ENCODE measurements at regions not wholly inside any gene's neighbourhood (a gene's known extent, or its start where the extent isn't known, plus 50 kb on each side); places are given as distances from the start of the nearest gene placed in this dataset.
"Not testable (repeated sequence)": the region's sequence is repeated elsewhere in the genome, so short reads cannot be mapped to it uniquely, and the experiment has no call there.

GRCh38 chr10:61050120-61050745 lies 106.2 kb upstream of the RHOBTB1 start:
- Histone ChIP-seq H3K4me3 (no peak overlapping the region), H3K4me1 (no peaks in the 10 kb centered on the region), H3K27ac (no peak overlapping the region), H3K9me3 (no peaks in the 10 kb centered on the region), H3K27me3 (no peaks in the 10 kb centered on the region), H3K36me3 (no peaks in the 10 kb centered on the region)
- no peak for DNase-seq (ENCODE audit: low spot score in 2 of 2)
- TF ChIP-seq POLR2A (IDR thresholded peaks at IDR 0.05) = no peak
- no peak for TF ChIP-seq POLR2AphosphoS5 (IDR thresholded peaks at IDR 0.05)
- intact Hi-C loops (cut with DNase I; ENCODE audit: low total_unique reads) = no loop called here

GRCh38 chr10:61049386-61049785 lies 105.4 kb upstream of the RHOBTB1 start:
- TF ChIP-seq POLR2AphosphoS5 (IDR thresholded peaks at IDR 0.05) (no peak), POLR2A (IDR thresholded peaks at IDR 0.05) (no peak), CTCF (IDR thresholded peaks at IDR 0.05) (no peak)
- H3K9me3 ChIP-seq = no peaks in the 10 kb centered on the region
- no peaks in the 10 kb centered on the region for H3K27me3 ChIP-seq
- intact Hi-C loops (cut with DNase I; ENCODE audit: low total_unique reads) = no loop called here
- no peaks in the 10 kb centered on the region for H3K4me1 ChIP-seq
- no peak overlapping the region for H3K4me3 ChIP-seq
- H3K27ac ChIP-seq = no peak overlapping the region
- no peak for DNase-seq (ENCODE audit: low spot score in 2 of 2)
- no peaks in the 10 kb centered on the region for H3K36me3 ChIP-seq

GRCh38 chr10:61047788-61048560 lies 104.0 kb upstream of the RHOBTB1 start:
- TF ChIP-seq POLR2A (IDR thresholded peaks at IDR 0.05) (no peak), POLR2AphosphoS5 (IDR thresholded peaks at IDR 0.05) (no peak), CTCF (IDR thresholded peaks at IDR 0.05) (no peak)
- no peaks in the 10 kb centered on the region for H3K9me3 ChIP-seq
- intact Hi-C loops (cut with DNase I; ENCODE audit: low total_unique reads) = no loop called here
- DNase-seq (ENCODE audit: low spot score in 2 of 2) = no peak
- no peak overlapping the region for H3K27ac ChIP-seq
- H3K4me3 ChIP-seq = no peak overlapping the region
- H3K36me3 ChIP-seq = no peaks in the 10 kb centered on the region
- H3K27me3 ChIP-seq = no peaks in the 10 kb centered on the region
- H3K4me1 ChIP-seq = no peaks in the 10 kb centered on the region

GRCh38 chr10:61047081-61047480 lies 103.1 kb upstream of the RHOBTB1 start:
- H3K27me3 ChIP-seq = no peaks in the 10 kb centered on the region
- H3K36me3 ChIP-seq = no peaks in the 10 kb centered on the region
- no peaks in the 10 kb centered on the region for H3K9me3 ChIP-seq
- intact Hi-C loops (cut with DNase I; ENCODE audit: low total_unique reads) = no loop called here
- TF ChIP-seq CTCF (IDR thresholded peaks at IDR 0.05) (no peak), POLR2AphosphoS5 (IDR thresholded peaks at IDR 0.05) (no peak), POLR2A (IDR thresholded peaks at IDR 0.05) (no peak)
- no peaks in the 10 kb centered on the region for H3K4me1 ChIP-seq
- DNase-seq (ENCODE audit: low spot score in 2 of 2) = no peak
- no peak overlapping the region for H3K4me3 ChIP-seq
- H3K27ac ChIP-seq = no peak overlapping the region

- H3K4me3 ChIP-seq; H3K36me3 ChIP-seq; intact Hi-C loops (cut with DNase I; ENCODE audit: low total_unique reads); DNase-seq (ENCODE audit: low spot score in 2 of 2); H3K4me1 ChIP-seq; H3K9me3 ChIP-seq; H3K27ac ChIP-seq; H3K27me3 ChIP-seq: not testable (repeated sequence)
These were observed 101.5 kb upstream of the RHOBTB1 start for GRCh38 chr10:61045480-61045879.

- no peaks in the 10 kb centered on the region for H3K36me3 ChIP-seq
- no peak for DNase-seq (ENCODE audit: low spot score in 2 of 2)
- TF ChIP-seq POLR2AphosphoS5 (IDR thresholded peaks at IDR 0.05) = no peak
- no peak for TF ChIP-seq POLR2A (IDR thresholded peaks at IDR 0.05)
- no peak for TF ChIP-seq CTCF (IDR thresholded peaks at IDR 0.05)
- H3K9me3 ChIP-seq = no peaks in the 10 kb centered on the region
- H3K27me3 ChIP-seq = no peaks in the 10 kb centered on the region
- H3K4me1 ChIP-seq = no peaks in the 10 kb centered on the region
- H3K27ac ChIP-seq = no peak overlapping the region
- H3K4me3 ChIP-seq = no peak overlapping the region
- intact Hi-C loops (cut with DNase I; ENCODE audit: low total_unique reads) = no loop called here
These were observed 98.5 kb upstream of the RHOBTB1 start for GRCh38 chr10:61042533-61042932.

Measured in breast epithelium (tissue), 4 donors.